CD14-positive monocyte (primary cell): ENCODE measurements at regions not wholly inside any gene's neighbourhood (a gene's known extent, or its start where the extent isn't known, plus 50 kb on each side); places are given as distances from the start of the nearest gene placed in this dataset.

Source experiments
- DNase-seq, 3 donors: peaks; one replicate each; pipeline ENCODE4 v3.0.0-alpha.2; 2011 to 2022
- H2AFZ ChIP-seq: 2 replicates; pipeline ENCODE4 v1.6.0; 2012; ENCODE audit warnings: mild to moderate bottlenecking, low read depth, low read length, inconsistent platforms; ENCODE audit not compliant: insufficient read depth, poor library complexity, severe bottlenecking
- H3K27ac ChIP-seq, 2 donors: 1 replicate in 1 of 2; 2 replicates in 1 of 2; pipeline ENCODE4 v1.5.1; 2012 to 2013; ENCODE audit warnings: low read length in 2 of 2, control low read depth in 1 of 2, inconsistent platforms in 1 of 2, low read depth in 1 of 2, mild to moderate bottlenecking in 1 of 2
- H3K27me3 ChIP-seq, 2 donors: one replicate each; pipeline versions ENCODE4 v1.6.0 to v1.6.1; 2011 to 2013; ENCODE audit warnings: low read length in 2 of 2; ENCODE audit not compliant: control insufficient read depth in 2 of 2, insufficient read depth in 2 of 2
- H3K36me3 ChIP-seq, 2 donors: replicated peaks in 1 of 2; 1 replicate in 1 of 2; 2 replicates in 1 of 2; pipeline versions ENCODE4 v1.5.1 to v1.6.1; 2012 to 2013; ENCODE audit warnings: low read length in 2 of 2, control low read depth in 1 of 2, inconsistent platforms in 1 of 2, mild to moderate bottlenecking in 1 of 2; ENCODE audit not compliant: insufficient read depth in 2 of 2, control insufficient read depth in 1 of 2
- H3K4me1 ChIP-seq, 2 donors: 1 replicate in 1 of 2; 2 replicates in 1 of 2; pipeline versions ENCODE4 v1.5.1 to v1.6.1; 2012 to 2013; ENCODE audit warnings: low read length in 2 of 2, control low read depth in 1 of 2, inconsistent platforms in 1 of 2, mild to moderate bottlenecking in 1 of 2, moderate library complexity in 1 of 2; ENCODE audit not compliant: insufficient read depth in 2 of 2, control insufficient read depth in 1 of 2
- H3K4me2 ChIP-seq: replicated peaks from 2 replicates; pipeline ENCODE3; 2012; ENCODE audit warnings: low read length, moderate library complexity, mild to moderate bottlenecking; ENCODE audit not compliant: poor library complexity, severe bottlenecking; ENCODE audit errors: extremely low read depth
- H3K4me3 ChIP-seq, 3 experiments: fragments of 200-600 bp in 1 of 3; sonication (generic) in 1 of 3; replicated peaks in 1 of 3; 1 replicate in 2 of 3; 2 replicates in 1 of 3; pipeline ENCODE4 v1.5.1; 2011 to 2013; ENCODE audit warnings: low read length in 3 of 3, mild to moderate bottlenecking in 3 of 3, control low read depth in 2 of 3, low read depth in 2 of 3, inconsistent platforms in 1 of 3, moderate library complexity in 1 of 3
- H3K79me2 ChIP-seq: 2 replicates; pipeline ENCODE4 v1.6.0; 2012; ENCODE audit warnings: mild to moderate bottlenecking, control low read depth, inconsistent platforms, low read length, moderate library complexity; ENCODE audit not compliant: insufficient read depth
- H3K9ac ChIP-seq: 2 replicates; pipeline ENCODE4 v1.6.0; 2017; ENCODE audit warnings: low read length, mild to moderate bottlenecking; ENCODE audit not compliant: insufficient read depth, poor library complexity, severe bottlenecking
- H3K9me3 ChIP-seq, 2 donors: replicated peaks in 1 of 2; 1 replicate in 1 of 2; 2 replicates in 1 of 2; pipeline versions ENCODE4 v1.5.1 to v1.6.1; 2012 to 2013; ENCODE audit warnings: low read length in 2 of 2, control low read depth in 1 of 2; ENCODE audit not compliant: control insufficient read depth in 1 of 2, insufficient read depth in 1 of 2
- H4K20me1 ChIP-seq: 2 replicates; pipeline ENCODE4 v1.6.0; 2012; ENCODE audit warnings: mild to moderate bottlenecking, low read length, control low read depth, moderate library complexity; ENCODE audit not compliant: insufficient read depth
- H3K27ac Mint-ChIP-seq, 7 donors: one replicate each; pipeline ENCODE4 v1.8.0; 2020; ENCODE audit warnings: mild to moderate bottlenecking in 7 of 7, mixed read lengths in 7 of 7, moderate library complexity in 6 of 7, inconsistent platforms in 2 of 7
- H3K27me3 Mint-ChIP-seq, 3 donors: one replicate each; pipeline ENCODE4 v1.8.0; 2021 to 2022; ENCODE audit warnings: low read depth in 3 of 3, mild to moderate bottlenecking in 3 of 3, mixed read lengths in 3 of 3, moderate library complexity in 3 of 3, inconsistent platforms in 1 of 3
- H3K36me3 Mint-ChIP-seq, 2 donors: one replicate each; pipeline ENCODE4 v1.8.0; 2020; ENCODE audit warnings: mixed read lengths in 2 of 2, inconsistent platforms in 1 of 2, mild to moderate bottlenecking in 1 of 2
- H3K4me1 Mint-ChIP-seq: one replicate; pipeline ENCODE4 v1.8.0; 2020; ENCODE audit warnings: mild to moderate bottlenecking, mixed read lengths
- H3K4me3 Mint-ChIP-seq, 2 donors: one replicate each; pipeline ENCODE4 v1.8.0; 2020; ENCODE audit warnings: mild to moderate bottlenecking in 2 of 2, mixed read lengths in 2 of 2, moderate library complexity in 1 of 2
- H3K9me3 Mint-ChIP-seq, 7 donors: one replicate each; pipeline ENCODE4 v1.8.0; 2020 to 2022; ENCODE audit warnings: mixed read lengths in 7 of 7, mild to moderate bottlenecking in 6 of 7, moderate library complexity in 6 of 7, inconsistent platforms in 2 of 7
- CTCF ChIP-seq: fragments of 200-600 bp; IDR thresholded peaks from one replicate; pipeline ENCODE4 v1.8.0; 2022; ENCODE audit warnings: antibody characterized with exemption, mild to moderate bottlenecking
- WGBS: methylation state at CpG from one replicate; pipeline ENCODE4 v1.1.5; 2013; ENCODE audit warnings: missing lambda C conversion rate; ENCODE audit not compliant: insufficient coverage; 5-methylcytosine and 5-hydroxymethylcytosine counted together
- intact Hi-C, 2 donors: fragments of 100-400 bp; cut with micrococcal nuclease; formaldehyde crosslinking; loops; one replicate each; pipeline versions ENCODE4 v1.15.0 to v1.15.1; 2023

GRCh38 chr15:87118846-87119245 lies 1039.2 kb downstream of the AGBL1 start:
- Mint-ChIP-seq H3K27me3 (no peaks in the 10 kb centered on the region), H3K27ac (no peak overlapping the region), H3K4me3 (no peak overlapping the region), H3K4me1 (no peaks in the 10 kb centered on the region), H3K9me3 (peaks cover 6 to 14% (median 9%) of the 10 kb centered on the region in 7 donors), H3K36me3 (no peaks in the 10 kb centered on the region)
- no peak overlapping the region for H3K4me3 ChIP-seq
- TF ChIP-seq CTCF: no peak
- peaks cover 11 to 22% of the 10 kb centered on the region in 2 donors for H3K9me3 ChIP-seq
- no peaks in the 10 kb centered on the region for H3K79me2 ChIP-seq
- H3K4me1 ChIP-seq: no peaks in the 10 kb centered on the region
- H3K36me3 ChIP-seq: no peaks in the 10 kb centered on the region
- H2AFZ ChIP-seq: no peak overlapping the region
- H3K9ac ChIP-seq: no peak overlapping the region
- no peak for DNase-seq
- no CpG with 5 or more reads among the region's 4 CpGs for WGBS
- H4K20me1 ChIP-seq: no peaks in the 10 kb centered on the region
- H3K27ac ChIP-seq: no peak overlapping the region
- no peaks in the 10 kb centered on the region for H3K27me3 ChIP-seq
- intact Hi-C loops: no loop called here
- H3K4me2 ChIP-seq: no peak overlapping the region

GRCh38 chr15:87118435-87118834 lies 1038.8 kb downstream of the AGBL1 start:
- Mint-ChIP-seq H3K4me3 (no peak overlapping the region), H3K27me3 (no peaks in the 10 kb centered on the region), H3K9me3 (peaks cover 6 to 12% (median 9%) of the 10 kb centered on the region in 7 donors), H3K36me3 (no peaks in the 10 kb centered on the region), H3K4me1 (no peaks in the 10 kb centered on the region), H3K27ac (no peak overlapping the region)
- Histone ChIP-seq H3K4me2 (no peak overlapping the region), H3K4me1 (no peaks in the 10 kb centered on the region), H3K27ac (no peak overlapping the region), H3K9me3 (peaks cover 11 to 19% of the 10 kb centered on the region in 2 donors), H3K36me3 (no peaks in the 10 kb centered on the region), H3K9ac (no peak overlapping the region), H3K4me3 (no peak overlapping the region), H2AFZ (no peak overlapping the region), H3K27me3 (no peaks in the 10 kb centered on the region), H3K79me2 (no peaks in the 10 kb centered on the region), H4K20me1 (no peaks in the 10 kb centered on the region)
- TF ChIP-seq CTCF: no peak
- intact Hi-C loops: no loop called here
- WGBS: 90% methylated on average over 2 of the region's 3 CpGs
- DNase-seq: no peak
